ENCODE measurements at regions not wholly inside any gene's neighbourhood (a gene's known extent, or its start where the extent isn't known, plus 50 kb on each side); places are given as distances from the start of the nearest gene placed in this dataset.

DNA sequence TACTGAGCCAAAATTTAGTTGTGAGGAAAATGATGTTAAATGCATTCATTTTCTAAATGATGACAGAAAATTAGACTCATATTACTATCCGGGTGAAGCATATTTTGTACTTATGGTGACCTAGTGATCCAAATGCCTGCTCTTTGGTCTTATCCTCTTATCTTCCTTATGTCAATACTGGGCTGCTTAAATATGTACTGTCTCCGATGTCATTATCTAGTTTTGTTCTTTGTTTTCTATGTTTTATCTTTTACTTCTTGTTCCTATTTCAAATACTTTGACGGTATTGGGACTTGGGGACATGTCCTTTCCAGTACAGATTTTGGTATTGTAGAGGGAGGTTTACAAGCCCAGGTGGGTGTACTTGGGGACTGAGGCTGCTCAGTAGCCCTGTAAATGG is 124.6 kb upstream of the ESR1 start:
- TF ChIP-seq, protein P1, sequence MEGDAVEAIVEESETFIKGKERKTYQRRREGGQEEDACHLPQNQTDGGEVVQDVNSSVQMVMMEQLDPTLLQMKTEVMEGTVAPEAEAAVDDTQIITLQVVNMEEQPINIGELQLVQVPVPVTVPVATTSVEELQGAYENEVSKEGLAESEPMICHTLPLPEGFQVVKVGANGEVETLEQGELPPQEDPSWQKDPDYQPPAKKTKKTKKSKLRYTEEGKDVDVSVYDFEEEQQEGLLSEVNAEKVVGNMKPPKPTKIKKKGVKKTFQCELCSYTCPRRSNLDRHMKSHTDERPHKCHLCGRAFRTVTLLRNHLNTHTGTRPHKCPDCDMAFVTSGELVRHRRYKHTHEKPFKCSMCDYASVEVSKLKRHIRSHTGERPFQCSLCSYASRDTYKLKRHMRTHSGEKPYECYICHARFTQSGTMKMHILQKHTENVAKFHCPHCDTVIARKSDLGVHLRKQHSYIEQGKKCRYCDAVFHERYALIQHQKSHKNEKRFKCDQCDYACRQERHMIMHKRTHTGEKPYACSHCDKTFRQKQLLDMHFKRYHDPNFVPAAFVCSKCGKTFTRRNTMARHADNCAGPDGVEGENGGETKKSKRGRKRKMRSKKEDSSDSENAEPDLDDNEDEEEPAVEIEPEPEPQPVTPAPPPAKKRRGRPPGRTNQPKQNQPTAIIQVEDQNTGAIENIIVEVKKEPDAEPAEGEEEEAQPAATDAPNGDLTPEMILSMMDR (IDR thresholded peaks at IDR 0.05), result no peak
- no peak for TF ChIP-seq POLR2A (IDR thresholded peaks at IDR 0.05)
